SK-N-SH treated with all-trans-retinoic acid at 6 μM for 48 hours (cell line): ENCODE measurements at regions not wholly inside any gene's neighbourhood (a gene's known extent, or its start where the extent isn't known, plus 50 kb on each side); places are given as distances from the start of the nearest gene placed in this dataset.
"Not testable (repeated sequence)": the region's sequence is repeated elsewhere in the genome, so short reads cannot be mapped to it uniquely, and the experiment has no call there.

Experiments used
- ATAC-seq: fragments of 200-7000 bp; cut with Tn5 transposase; 3 replicates; pipeline ENCODE4 v1.9.1; 2020; ENCODE audit warnings: mild to moderate bottlenecking, moderate library complexity
- ESRRG ChIP-seq: fragments of 250-450 bp; sonication (Bioruptor Pico); IDR thresholded peaks from 2 replicates; pipeline ENCODE4 v1.6.1; 2021; ENCODE audit warnings: mild to moderate bottlenecking
- GLIS3 ChIP-seq: fragments of 250-450 bp; sonication (Bioruptor Pico); IDR thresholded peaks from 2 replicates; pipeline ENCODE4 v1.5.0; 2020; ENCODE audit warnings: mild to moderate bottlenecking, moderate library complexity
- ISL1 ChIP-seq: fragments of 250-450 bp; sonication (Bioruptor Pico); IDR thresholded peaks from 2 replicates; pipeline ENCODE4 v2.1.2; 2022; ENCODE audit warnings: mild to moderate bottlenecking, moderate library complexity
- OSR1 ChIP-seq: fragments of 250-450 bp; sonication (Bioruptor Pico); IDR thresholded peaks from 2 replicates; pipeline ENCODE4 v1.8.0; 2022; ENCODE audit warnings: moderate library complexity, mild to moderate bottlenecking, inconsistent platforms
- PPARA ChIP-seq: fragments of 250-450 bp; sonication (Bioruptor Pico); IDR thresholded peaks from 2 replicates; pipeline ENCODE4 v1.5.0; 2020; ENCODE audit warnings: mild to moderate bottlenecking, borderline replicate concordance
- RARB ChIP-seq: fragments of 250-450 bp; sonication (Bioruptor Pico); IDR thresholded peaks from 2 replicates; pipeline ENCODE4 v1.8.0; 2021; ENCODE audit warnings: mild to moderate bottlenecking, moderate library complexity
- SNAI2 ChIP-seq: fragments of 250-450 bp; sonication (Bioruptor Pico); IDR thresholded peaks from 2 replicates; pipeline ENCODE4 v1.5.0; 2020; ENCODE audit warnings: mild to moderate bottlenecking, moderate library complexity
- TCF4 ChIP-seq: fragments of 250-450 bp; sonication (Bioruptor Pico); IDR thresholded peaks from 2 replicates; pipeline ENCODE4 v1.8.0; 2021; ENCODE audit warnings: mild to moderate bottlenecking, moderate library complexity, borderline replicate concordance
- TOX ChIP-seq: fragments of 250-450 bp; sonication (Bioruptor Pico); IDR thresholded peaks from 2 replicates; pipeline ENCODE4 v1.8.0; 2021; ENCODE audit warnings: mild to moderate bottlenecking, moderate library complexity, borderline replicate concordance
- ZC3H10 ChIP-seq: fragments of 250-450 bp; sonication (Bioruptor Pico); IDR thresholded peaks from 2 replicates; pipeline ENCODE4 v1.5.1; 2021; ENCODE audit warnings: mild to moderate bottlenecking, moderate library complexity
- ZFP30 ChIP-seq: fragments of 450-650 bp; formaldehyde crosslinking; IDR thresholded peaks from 2 replicates; pipeline ENCODE4 v1.5.0; 2022; ENCODE audit warnings: mild to moderate bottlenecking, moderate library complexity
- ZNF8 ChIP-seq: fragments of 450-650 bp; formaldehyde crosslinking; IDR thresholded peaks from 2 replicates; pipeline ENCODE4 v1.5.0; 2020; ENCODE audit warnings: mild to moderate bottlenecking, moderate library complexity
- TF ChIP-seq, protein P1 (sequence below): fragments of 250-450 bp; sonication (Bioruptor Pico); IDR thresholded peaks from 2 replicates; pipeline ENCODE4 v1.5.0; 2020; ENCODE audit warnings: mild to moderate bottlenecking, moderate library complexity
- TF ChIP-seq, protein P2 (sequence below): fragments of 250-450 bp; sonication (Bioruptor Pico); IDR thresholded peaks from 2 replicates; pipeline ENCODE4 v1.5.1; 2020; ENCODE audit warnings: low read depth, mild to moderate bottlenecking, moderate library complexity
- TF ChIP-seq, protein P3 (sequence below): fragments of 250-450 bp; sonication (Bioruptor Pico); IDR thresholded peaks from 2 replicates; pipeline ENCODE4 v1.5.1; 2021; ENCODE audit warnings: mild to moderate bottlenecking, moderate library complexity
- TF ChIP-seq, protein P4 (sequence below): fragments of 250-450 bp; sonication (Bioruptor Pico); IDR thresholded peaks from 2 replicates; pipeline ENCODE4 v1.8.0; 2021; ENCODE audit warnings: low read depth, mild to moderate bottlenecking, moderate library complexity, borderline replicate concordance
- TF ChIP-seq, protein P5 (sequence below): fragments of 250-450 bp; sonication (Bioruptor Pico); IDR thresholded peaks from 2 replicates; pipeline ENCODE4 v1.8.0; 2020; ENCODE audit warnings: mild to moderate bottlenecking, moderate library complexity, borderline replicate concordance

DNA sequence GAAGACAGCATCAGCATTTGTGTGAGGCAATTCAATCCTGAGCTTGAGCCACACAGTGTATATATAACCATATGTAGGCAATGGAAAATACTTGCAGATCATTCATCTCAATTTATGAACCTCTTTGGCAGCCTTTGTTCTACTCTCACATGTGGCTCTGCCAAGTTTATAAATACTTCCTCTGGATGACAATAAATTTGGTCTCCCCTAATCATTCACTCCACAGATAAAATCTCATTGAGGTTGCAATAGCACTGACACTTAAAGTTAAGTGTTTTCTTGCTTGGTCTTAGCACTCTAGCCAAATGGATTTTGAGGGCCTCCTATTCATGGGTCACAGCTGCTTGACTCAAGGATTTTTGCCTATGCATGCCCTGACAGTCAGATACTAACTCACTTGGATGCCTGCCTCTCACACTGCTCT, 136.6 kb upstream of the VANGL1 start:
- TF ChIP-seq GLIS3 (CRISPR knock-in tag) (no peak), OSR1 (CRISPR knock-in tag) (no peak), TCF4 (CRISPR knock-in tag) (no peak), ZFP30 (CRISPR knock-in tag) (no peak), ISL1 (peak; percentile 56; the same call in 1 of the 2 replicates), TOX (CRISPR knock-in tag) (peak; percentile 42; the same call in 1 of the 2 replicates), ESRRG (CRISPR knock-in tag) (no peak), PPARA (CRISPR knock-in tag) (no peak), RARB (no peak)
- TF ChIP-seq, protein P1, sequence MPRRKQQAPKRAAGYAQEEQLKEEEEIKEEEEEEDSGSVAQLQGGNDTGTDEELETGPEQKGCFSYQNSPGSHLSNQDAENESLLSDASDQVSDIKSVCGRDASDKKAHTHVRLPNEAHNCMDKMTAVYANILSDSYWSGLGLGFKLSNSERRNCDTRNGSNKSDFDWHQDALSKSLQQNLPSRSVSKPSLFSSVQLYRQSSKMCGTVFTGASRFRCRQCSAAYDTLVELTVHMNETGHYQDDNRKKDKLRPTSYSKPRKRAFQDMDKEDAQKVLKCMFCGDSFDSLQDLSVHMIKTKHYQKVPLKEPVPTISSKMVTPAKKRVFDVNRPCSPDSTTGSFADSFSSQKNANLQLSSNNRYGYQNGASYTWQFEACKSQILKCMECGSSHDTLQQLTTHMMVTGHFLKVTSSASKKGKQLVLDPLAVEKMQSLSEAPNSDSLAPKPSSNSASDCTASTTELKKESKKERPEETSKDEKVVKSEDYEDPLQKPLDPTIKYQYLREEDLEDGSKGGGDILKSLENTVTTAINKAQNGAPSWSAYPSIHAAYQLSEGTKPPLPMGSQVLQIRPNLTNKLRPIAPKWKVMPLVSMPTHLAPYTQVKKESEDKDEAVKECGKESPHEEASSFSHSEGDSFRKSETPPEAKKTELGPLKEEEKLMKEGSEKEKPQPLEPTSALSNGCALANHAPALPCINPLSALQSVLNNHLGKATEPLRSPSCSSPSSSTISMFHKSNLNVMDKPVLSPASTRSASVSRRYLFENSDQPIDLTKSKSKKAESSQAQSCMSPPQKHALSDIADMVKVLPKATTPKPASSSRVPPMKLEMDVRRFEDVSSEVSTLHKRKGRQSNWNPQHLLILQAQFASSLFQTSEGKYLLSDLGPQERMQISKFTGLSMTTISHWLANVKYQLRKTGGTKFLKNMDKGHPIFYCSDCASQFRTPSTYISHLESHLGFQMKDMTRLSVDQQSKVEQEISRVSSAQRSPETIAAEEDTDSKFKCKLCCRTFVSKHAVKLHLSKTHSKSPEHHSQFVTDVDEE, result no peak
- TF ChIP-seq, protein P2, sequence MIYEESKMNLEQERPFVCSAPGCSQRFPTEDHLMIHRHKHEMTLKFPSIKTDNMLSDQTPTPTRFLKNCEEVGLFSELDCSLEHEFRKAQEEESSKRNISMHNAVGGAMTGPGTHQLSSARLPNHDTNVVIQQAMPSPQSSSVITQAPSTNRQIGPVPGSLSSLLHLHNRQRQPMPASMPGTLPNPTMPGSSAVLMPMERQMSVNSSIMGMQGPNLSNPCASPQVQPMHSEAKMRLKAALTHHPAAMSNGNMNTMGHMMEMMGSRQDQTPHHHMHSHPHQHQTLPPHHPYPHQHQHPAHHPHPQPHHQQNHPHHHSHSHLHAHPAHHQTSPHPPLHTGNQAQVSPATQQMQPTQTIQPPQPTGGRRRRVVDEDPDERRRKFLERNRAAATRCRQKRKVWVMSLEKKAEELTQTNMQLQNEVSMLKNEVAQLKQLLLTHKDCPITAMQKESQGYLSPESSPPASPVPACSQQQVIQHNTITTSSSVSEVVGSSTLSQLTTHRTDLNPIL (CRISPR knock-in tag), result no peak
- TF ChIP-seq, protein P3, sequence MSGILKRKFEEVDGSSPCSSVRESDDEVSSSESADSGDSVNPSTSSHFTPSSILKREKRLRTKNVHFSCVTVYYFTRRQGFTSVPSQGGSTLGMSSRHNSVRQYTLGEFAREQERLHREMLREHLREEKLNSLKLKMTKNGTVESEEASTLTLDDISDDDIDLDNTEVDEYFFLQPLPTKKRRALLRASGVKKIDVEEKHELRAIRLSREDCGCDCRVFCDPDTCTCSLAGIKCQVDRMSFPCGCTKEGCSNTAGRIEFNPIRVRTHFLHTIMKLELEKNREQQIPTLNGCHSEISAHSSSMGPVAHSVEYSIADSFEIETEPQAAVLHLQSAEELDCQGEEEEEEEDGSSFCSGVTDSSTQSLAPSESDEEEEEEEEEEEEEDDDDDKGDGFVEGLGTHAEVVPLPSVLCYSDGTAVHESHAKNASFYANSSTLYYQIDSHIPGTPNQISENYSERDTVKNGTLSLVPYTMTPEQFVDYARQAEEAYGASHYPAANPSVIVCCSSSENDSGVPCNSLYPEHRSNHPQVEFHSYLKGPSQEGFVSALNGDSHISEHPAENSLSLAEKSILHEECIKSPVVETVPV, result no peak
- peak; percentile 77 for ATAC-seq

DNA sequence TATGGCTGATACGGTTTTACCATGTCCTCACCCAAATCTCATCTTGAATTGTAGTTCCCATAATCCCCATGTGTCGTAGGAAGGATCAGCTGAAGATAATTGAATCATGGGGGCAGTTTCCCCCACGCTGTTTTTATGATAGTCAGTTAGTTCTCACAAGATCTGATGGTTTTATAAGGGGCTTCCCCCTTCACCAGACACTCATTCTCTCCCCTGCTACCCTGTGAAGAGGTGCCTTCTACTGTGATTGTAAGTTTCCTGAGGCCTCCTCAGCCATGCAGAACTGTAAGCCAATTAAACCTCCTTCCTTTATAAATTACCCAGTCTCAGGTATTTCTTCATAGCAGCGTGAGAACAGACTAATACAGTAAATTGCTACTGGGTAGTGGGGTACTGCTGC, 139.6 kb upstream of the VANGL1 start:
- not testable (repeated sequence) for ATAC-seq

DNA sequence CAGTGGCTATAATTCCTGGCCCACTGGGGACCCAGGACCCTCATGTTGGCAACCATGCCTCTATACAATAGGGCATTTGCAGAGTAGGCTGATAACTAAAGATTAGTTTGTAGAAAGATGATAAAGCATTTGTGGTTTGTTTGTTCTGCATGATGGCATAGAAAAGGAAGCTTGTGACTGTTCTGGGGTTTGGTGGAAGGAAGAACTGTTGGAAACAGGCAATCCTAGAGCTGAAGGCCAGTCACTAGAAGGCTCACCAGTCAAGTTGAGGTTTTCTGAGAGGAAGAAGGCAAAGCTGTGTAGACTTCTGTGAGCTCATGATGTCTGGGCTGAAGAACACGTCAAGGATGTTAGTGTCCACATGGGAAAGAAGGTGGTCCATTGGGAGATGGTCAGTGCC, 140.3 kb upstream of the VANGL1 start:
- TF ChIP-seq SNAI2 (CRISPR knock-in tag) (no peak), OSR1 (CRISPR knock-in tag) (no peak), TOX (CRISPR knock-in tag) (no peak), ZNF8 (CRISPR knock-in tag) (no peak), ZC3H10 (CRISPR knock-in tag) (no peak)
- TF ChIP-seq, protein P4, sequence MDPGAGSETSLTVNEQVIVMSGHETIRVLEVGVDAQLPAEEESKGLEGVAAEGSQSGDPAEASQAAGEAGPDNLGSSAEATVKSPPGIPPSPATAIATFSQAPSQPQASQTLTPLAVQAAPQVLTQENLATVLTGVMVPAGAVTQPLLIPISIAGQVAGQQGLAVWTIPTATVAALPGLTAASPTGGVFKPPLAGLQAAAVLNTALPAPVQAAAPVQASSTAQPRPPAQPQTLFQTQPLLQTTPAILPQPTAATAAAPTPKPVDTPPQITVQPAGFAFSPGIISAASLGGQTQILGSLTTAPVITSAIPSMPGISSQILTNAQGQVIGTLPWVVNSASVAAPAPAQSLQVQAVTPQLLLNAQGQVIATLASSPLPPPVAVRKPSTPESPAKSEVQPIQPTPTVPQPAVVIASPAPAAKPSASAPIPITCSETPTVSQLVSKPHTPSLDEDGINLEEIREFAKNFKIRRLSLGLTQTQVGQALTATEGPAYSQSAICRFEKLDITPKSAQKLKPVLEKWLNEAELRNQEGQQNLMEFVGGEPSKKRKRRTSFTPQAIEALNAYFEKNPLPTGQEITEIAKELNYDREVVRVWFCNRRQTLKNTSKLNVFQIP (CRISPR knock-in tag), result no peak
- TF ChIP-seq, protein P3, result no peak
- TF ChIP-seq, protein P2 (CRISPR knock-in tag), result no peak
- TF ChIP-seq, protein P5, sequence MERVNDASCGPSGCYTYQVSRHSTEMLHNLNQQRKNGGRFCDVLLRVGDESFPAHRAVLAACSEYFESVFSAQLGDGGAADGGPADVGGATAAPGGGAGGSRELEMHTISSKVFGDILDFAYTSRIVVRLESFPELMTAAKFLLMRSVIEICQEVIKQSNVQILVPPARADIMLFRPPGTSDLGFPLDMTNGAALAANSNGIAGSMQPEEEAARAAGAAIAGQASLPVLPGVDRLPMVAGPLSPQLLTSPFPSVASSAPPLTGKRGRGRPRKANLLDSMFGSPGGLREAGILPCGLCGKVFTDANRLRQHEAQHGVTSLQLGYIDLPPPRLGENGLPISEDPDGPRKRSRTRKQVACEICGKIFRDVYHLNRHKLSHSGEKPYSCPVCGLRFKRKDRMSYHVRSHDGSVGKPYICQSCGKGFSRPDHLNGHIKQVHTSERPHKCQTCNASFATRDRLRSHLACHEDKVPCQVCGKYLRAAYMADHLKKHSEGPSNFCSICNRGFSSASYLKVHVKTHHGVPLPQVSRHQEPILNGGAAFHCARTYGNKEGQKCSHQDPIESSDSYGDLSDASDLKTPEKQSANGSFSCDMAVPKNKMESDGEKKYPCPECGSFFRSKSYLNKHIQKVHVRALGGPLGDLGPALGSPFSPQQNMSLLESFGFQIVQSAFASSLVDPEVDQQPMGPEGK, result no peak
- ATAC-seq, result no peak
